Ascending aorta (tissue), 2 donors: ENCODE measurements at regions not wholly inside any gene's neighbourhood (a gene's known extent, or its start where the extent isn't known, plus 50 kb on each side); places are given as distances from the start of the nearest gene placed in this dataset.

Source experiments
- DNase-seq, 2 donors: peaks; one replicate each; pipeline ENCODE4 v3.0.0-alpha.2; 2019; ENCODE audit warnings: low spot score in 2 of 2
- H3K27ac ChIP-seq, 2 donors: fragments of 200-600 bp; sonication (generic); one replicate each; pipeline ENCODE4 v1.5.1; 2016 to 2017; ENCODE audit warnings: mild to moderate bottlenecking in 1 of 2
- H3K27me3 ChIP-seq: fragments of 200-600 bp; sonication (generic); one replicate; pipeline ENCODE4 v1.5.1; 2017
- H3K36me3 ChIP-seq, 2 donors: fragments of 200-600 bp; sonication (generic); one replicate each; pipeline ENCODE4 v1.5.1; 2016
- H3K4me1 ChIP-seq, 2 donors: fragments of 200-600 bp; sonication (generic); one replicate each; pipeline ENCODE4 v1.5.1; 2016 to 2017; ENCODE audit warnings: mild to moderate bottlenecking in 1 of 2
- H3K4me3 ChIP-seq, 2 donors: fragments of 200-600 bp; sonication (generic); one replicate each; pipeline ENCODE4 v1.5.1; 2016 to 2017; ENCODE audit warnings: mild to moderate bottlenecking in 1 of 2
- H3K9me3 ChIP-seq, 2 donors: fragments of 200-600 bp; sonication (generic); one replicate each; pipeline ENCODE4 v1.5.1; 2016
- CTCF ChIP-seq, 3 experiments: fragments of 200-600 bp in 2 of 3; fragments of 450-650 bp in 1 of 3; sonication (generic) in 2 of 3; IDR thresholded peaks; one replicate each; pipeline ENCODE4 v1.5.1; 2016 to 2019; ENCODE audit warnings: antibody characterized with exemption in 3 of 3, mild to moderate bottlenecking in 1 of 3, moderate library complexity in 1 of 3
- intact Hi-C: fragments of 100-400 bp; cut with DNase I; formaldehyde crosslinking; loops from one replicate; pipeline ENCODE4 v1.15.1; 2023

GRCh38 chr2:193590831-193591230 is 1396.1 kb upstream of the TMEFF2 start:
- no peaks in the 10 kb centered on the region for H3K9me3 ChIP-seq
- no peaks in the 10 kb centered on the region for H3K4me1 ChIP-seq
- no peaks in the 10 kb centered on the region for H3K27me3 ChIP-seq
- no peaks in the 10 kb centered on the region for H3K36me3 ChIP-seq
- H3K27ac ChIP-seq, result no peak overlapping the region
- intact Hi-C loops, result no loop called here
- H3K4me3 ChIP-seq, result no peak overlapping the region
- DNase-seq, result no peak
- TF ChIP-seq CTCF (IDR thresholded peaks at IDR 0.05), result no peak

DNA sequence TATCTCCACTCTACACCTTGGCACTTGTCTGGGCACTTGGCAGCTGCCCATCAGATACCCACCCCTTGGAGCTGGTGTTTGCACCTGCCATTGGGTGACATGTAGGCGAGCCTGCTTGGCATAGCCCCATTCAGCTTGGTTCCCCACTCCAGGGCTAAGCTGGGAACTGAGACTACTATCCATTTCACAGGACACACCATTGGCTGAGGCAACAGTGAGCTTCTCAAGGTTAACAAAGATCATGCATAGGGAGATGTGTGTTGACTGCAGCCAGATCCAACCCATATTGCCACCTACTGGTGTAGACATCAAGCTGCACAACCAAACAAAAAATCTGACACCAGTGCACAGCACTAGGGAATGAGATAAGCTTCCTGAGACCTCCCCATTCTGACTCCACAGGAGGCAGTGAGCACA is 1389.8 kb upstream of the TMEFF2 start:
- Histone ChIP-seq H3K4me1 (no peaks in the 10 kb centered on the region), H3K27ac (no peak overlapping the region), H3K27me3 (no peaks in the 10 kb centered on the region), H3K36me3 (no peaks in the 10 kb centered on the region), H3K9me3 (no peaks in the 10 kb centered on the region), H3K4me3 (no peak overlapping the region)
- intact Hi-C loops, result no loop called here
- TF ChIP-seq CTCF (IDR thresholded peaks at IDR 0.05), result no peak
- DNase-seq, result no peak

- no peak for DNase-seq
- intact Hi-C loops, result no loop called here
- H3K4me1 ChIP-seq, result no peaks in the 10 kb centered on the region
- H3K9me3 ChIP-seq, result no peaks in the 10 kb centered on the region
- no peak overlapping the region for H3K27ac ChIP-seq
- H3K27me3 ChIP-seq, result no peaks in the 10 kb centered on the region
- H3K36me3 ChIP-seq, result no peaks in the 10 kb centered on the region
- H3K4me3 ChIP-seq, result no peak overlapping the region
- no peak for TF ChIP-seq CTCF (IDR thresholded peaks at IDR 0.05)
Measured at GRCh38 chr2:193583638-193584400, 1389.1 kb upstream of the TMEFF2 start.

DNA sequence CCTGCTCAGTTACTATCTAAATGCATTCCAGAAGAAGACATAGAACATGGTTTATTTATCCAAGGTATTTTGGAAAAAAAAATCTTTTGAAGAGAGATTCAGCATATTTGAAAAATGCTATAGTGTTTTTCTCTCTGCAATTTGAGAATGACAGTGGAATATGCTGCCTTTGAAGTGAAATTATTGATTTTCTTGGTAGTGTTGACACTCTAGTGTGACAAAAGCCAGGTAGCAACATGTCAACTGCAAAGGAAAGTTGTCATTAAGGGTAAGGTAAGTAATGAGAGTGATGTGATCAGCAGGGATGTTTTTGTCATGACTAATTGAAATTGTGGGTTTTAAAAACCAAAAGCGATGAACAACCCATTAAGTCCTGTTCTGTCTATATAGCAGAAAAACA is 1387.1 kb upstream of the TMEFF2 start:
- no peak for DNase-seq
- Histone ChIP-seq H3K4me1 (no peaks in the 10 kb centered on the region), H3K27ac (no peak overlapping the region), H3K36me3 (no peaks in the 10 kb centered on the region), H3K27me3 (no peaks in the 10 kb centered on the region), H3K4me3 (no peak overlapping the region), H3K9me3 (no peaks in the 10 kb centered on the region)
- intact Hi-C loops, result no loop called here
- no peak for TF ChIP-seq CTCF (IDR thresholded peaks at IDR 0.05)

DNA sequence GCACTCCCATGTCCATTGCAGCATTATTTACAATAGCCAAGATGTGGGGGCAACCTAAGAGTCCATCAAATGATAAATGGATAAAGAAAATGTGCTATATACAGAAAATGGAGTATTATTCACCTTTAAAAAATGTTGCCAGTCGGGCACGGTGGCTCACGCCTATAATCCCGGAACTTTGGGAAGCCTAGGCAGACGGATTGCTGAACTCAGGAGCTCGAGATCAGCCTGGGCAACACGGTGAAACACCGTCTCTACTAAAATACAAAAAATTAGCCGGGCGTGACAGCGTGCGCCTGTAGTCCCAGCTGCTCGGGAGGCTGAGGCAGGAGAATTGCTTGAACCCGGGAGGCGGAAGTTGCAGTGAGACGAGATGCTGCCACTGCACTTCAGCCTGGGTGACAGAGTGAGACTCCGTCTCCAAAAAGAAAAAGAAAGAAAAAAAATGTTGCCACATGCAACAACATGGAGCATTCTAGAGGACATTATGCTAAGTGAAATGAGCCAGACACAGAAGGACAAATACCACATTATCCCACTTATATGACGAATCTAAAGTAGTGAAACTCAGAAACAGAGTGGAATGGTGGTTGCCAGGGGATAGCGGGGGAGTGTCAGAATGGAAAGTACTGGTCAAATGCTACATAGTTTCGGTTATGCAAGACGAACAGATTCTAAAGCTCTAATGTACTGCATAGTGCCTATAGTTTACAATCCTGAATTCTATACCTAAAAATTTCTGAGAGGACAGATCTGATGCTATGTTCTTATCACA is 1385.6 kb upstream of the TMEFF2 start:
- H3K9me3 ChIP-seq, result no peaks in the 10 kb centered on the region
- DNase-seq, result no peak
- H3K4me3 ChIP-seq, result no peak overlapping the region
- no peaks in the 10 kb centered on the region for H3K36me3 ChIP-seq
- intact Hi-C loops, result no loop called here
- no peaks in the 10 kb centered on the region for H3K4me1 ChIP-seq
- no peak for TF ChIP-seq CTCF (IDR thresholded peaks at IDR 0.05)
- no peak overlapping the region for H3K27ac ChIP-seq
- H3K27me3 ChIP-seq, result no peaks in the 10 kb centered on the region
